ENCODE measurements at regions not wholly inside any gene's neighbourhood (a gene's known extent, or its start where the extent isn't known, plus 50 kb on each side); places are given as distances from the start of the nearest gene placed in this dataset.

GRCh38 chr9:129401623-129402370 lies 219.1 kb downstream of the C9orf50 start (continued):
- TF ChIP-seq SP2 (tag by site-specific recombination; IDR thresholded peaks at IDR 0.05), result 0 out of 2 replicates have a peak, but pooled peaks have one; percentile 8
- no peak for TF ChIP-seq ZNF133 (tag by site-specific recombination; IDR thresholded peaks at IDR 0.05)
- peak; percentile 64 for TF ChIP-seq EGR2 (tag by site-specific recombination; IDR thresholded peaks at IDR 0.05; ENCODE audit: low read depth)

DNA sequence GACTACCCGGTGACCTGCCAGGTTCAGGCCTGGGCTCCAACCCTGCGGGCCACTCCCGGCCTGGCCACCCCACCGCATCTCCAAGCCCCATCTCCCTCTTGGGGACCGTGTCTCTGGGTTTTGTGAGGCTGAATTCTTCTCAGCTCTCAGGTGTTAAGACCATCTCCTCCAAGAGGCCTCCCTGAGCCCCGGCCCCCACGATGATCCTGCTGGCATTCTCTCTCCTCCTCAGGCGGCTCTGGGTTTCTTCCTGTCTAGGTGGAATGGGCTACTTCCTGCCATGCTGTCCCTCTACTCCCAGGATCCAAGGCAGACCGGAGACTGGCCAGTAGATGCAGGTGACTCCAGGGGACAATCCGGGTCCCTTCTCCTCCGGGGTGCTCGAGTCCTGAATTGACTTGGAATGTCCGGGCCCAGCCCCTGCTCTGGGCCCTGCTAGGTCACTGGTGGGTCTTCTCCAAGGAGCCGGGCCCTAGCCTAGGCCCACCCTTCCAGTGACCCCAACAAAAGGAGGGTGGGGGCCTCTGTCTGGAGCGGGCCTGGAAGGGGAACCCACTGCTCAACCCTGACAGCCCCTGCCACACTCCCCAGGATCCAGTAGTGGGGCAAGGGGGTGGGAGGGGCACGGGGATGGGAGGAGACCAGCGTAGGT lies 219.8 kb downstream of the C9orf50 start:
- no peaks in the 10 kb centered on the region for H3K36me3 ChIP-seq (ENCODE audit: control insufficient read depth in 2 of 2, insufficient read depth in 1 of 2, low read length in 2 of 2)
- no peak for TF ChIP-seq ZNF133 (tag by site-specific recombination; IDR thresholded peaks at IDR 0.05)
- TF ChIP-seq ZFP3 (tag by site-specific recombination; IDR thresholded peaks at IDR 0.05; ENCODE audit: low read depth), result no peak
- TF ChIP-seq ZNF549 (tag by site-specific recombination; IDR thresholded peaks at IDR 0.05), result no peak
- TF ChIP-seq HOXA7 (CRISPR knock-in tag; IDR thresholded peaks at IDR 0.05; ENCODE audit: borderline replicate concordance), result no peak
- no peak for TF ChIP-seq ZNF223 (tag by site-specific recombination; IDR thresholded peaks at IDR 0.05)
- no peak for TF ChIP-seq ZNF221 (tag by site-specific recombination; IDR thresholded peaks at IDR 0.05; ENCODE audit: borderline replicate concordance)
- H3K27ac ChIP-seq (ENCODE audit: extremely low read depth, low read depth, low read length), result no peak overlapping the region
- ChIA-PET POLR2A (no interaction called here), CTCF (interaction anchor here (1.2 kb wide), 1 partner anchor 270 kb away, joined by 3 read pairs; no protein-coding TSS in a partner anchor)
- H3K4me3 ChIP-seq (ENCODE audit: low read depth, low read length), result no peak overlapping the region
- no peaks in the 10 kb centered on the region for H3K4me1 ChIP-seq (ENCODE audit: control insufficient read depth, insufficient read depth, low read length)
- no peaks in the 10 kb centered on the region for H3K9me3 ChIP-seq (ENCODE audit: control insufficient read depth, insufficient read depth, low read depth, low read length)

- no peak overlapping the region for H3K4me3 ChIP-seq (ENCODE audit: low read depth, low read length)
- H3K9me3 ChIP-seq (ENCODE audit: control insufficient read depth, insufficient read depth, low read depth, low read length), result no peaks in the 10 kb centered on the region
- ChIA-PET POLR2A (interaction anchor here (0.7 kb wide), 1 partner anchor 65 kb away, joined by 3 read pairs; no protein-coding TSS in a partner anchor), CTCF (interaction anchor here (1.2 kb wide), 1 partner anchor 270 kb away, joined by 3 read pairs; no protein-coding TSS in a partner anchor)
- H3K36me3 ChIP-seq (ENCODE audit: control insufficient read depth in 2 of 2, insufficient read depth in 1 of 2, low read length in 2 of 2), result no peaks in the 10 kb centered on the region
- no peaks in the 10 kb centered on the region for H3K4me1 ChIP-seq (ENCODE audit: control insufficient read depth, insufficient read depth, low read length)
- H3K27ac ChIP-seq (ENCODE audit: extremely low read depth, low read depth, low read length), result no peak overlapping the region
- TF ChIP-seq ZNF645 (tag by site-specific recombination; IDR thresholded peaks at IDR 0.05), result no peak
Measured at GRCh38 chr9:129400001-129400970, 220.6 kb downstream of the C9orf50 start.

DNA sequence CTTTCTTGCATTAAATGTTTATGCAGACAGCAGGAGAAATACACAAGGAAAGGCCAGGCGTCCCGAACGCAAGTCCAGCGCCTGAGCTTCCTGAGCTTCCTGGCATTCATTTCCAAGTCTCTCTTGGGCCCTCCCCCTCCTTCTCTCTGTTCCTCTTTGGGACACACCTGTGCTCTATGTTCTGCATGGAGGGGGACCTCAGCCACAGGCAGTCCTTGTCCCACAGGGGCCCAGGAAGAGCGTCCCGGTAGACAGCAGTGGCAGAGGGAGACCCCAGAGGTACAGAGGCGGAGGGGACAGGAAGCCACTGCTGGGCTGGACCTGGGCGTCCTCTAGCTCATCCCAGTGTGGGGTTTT lies 221.3 kb downstream of the C9orf50 start:
- CTCF ChIA-PET, result interaction anchor here (1.2 kb wide), 1 partner anchor 269 kb away, joined by 3 read pairs; no protein-coding TSS in a partner anchor
- no peak for TF ChIP-seq ZNF791 (tag by site-specific recombination; IDR thresholded peaks at IDR 0.05)
- TF ChIP-seq ZNF768 (tag by site-specific recombination; IDR thresholded peaks at IDR 0.05), result no peak
- no peak for TF ChIP-seq TCF7L2 (IDR thresholded peaks at IDR 0.05; ENCODE audit: borderline replicate concordance, low read depth, low read length)
- TF ChIP-seq ZNF138 (tag by site-specific recombination; IDR thresholded peaks at IDR 0.05; ENCODE audit: borderline replicate concordance), result no peak
- no peak for TF ChIP-seq KLF1 (tag by site-specific recombination; IDR thresholded peaks at IDR 0.05)
- TF ChIP-seq ZNF544 (tag by site-specific recombination; IDR thresholded peaks at IDR 0.05), result no peak
- no peak for TF ChIP-seq ZSCAN16 (tag by site-specific recombination; IDR thresholded peaks at IDR 0.05)
- no peak for TF ChIP-seq TRIM28 (IDR thresholded peaks at IDR 0.05; ENCODE audit: borderline replicate concordance, low read length)
- TF ChIP-seq ZNF654 (tag by site-specific recombination; IDR thresholded peaks at IDR 0.05; ENCODE audit: low read depth), result no peak
- TF ChIP-seq ZNF311 (tag by site-specific recombination; IDR thresholded peaks at IDR 0.05; ENCODE audit: borderline replicate concordance), result no peak
- Histone ChIP-seq H3K4me1 (ENCODE audit: control insufficient read depth, insufficient read depth, low read length) (no peaks in the 10 kb centered on the region), H3K9me3 (ENCODE audit: control insufficient read depth, insufficient read depth, low read depth, low read length) (no peaks in the 10 kb centered on the region), H3K27ac (ENCODE audit: extremely low read depth, low read depth, low read length) (no peak overlapping the region), H3K4me3 (ENCODE audit: low read depth, low read length) (no peak overlapping the region), H3K36me3 (ENCODE audit: control insufficient read depth in 2 of 2, insufficient read depth in 1 of 2, low read length in 2 of 2) (no peaks in the 10 kb centered on the region)
- POLR2A ChIA-PET, result no interaction called here
